Endothelial cell of umbilical vein (primary cell): ENCODE measurements at regions not wholly inside any gene's neighbourhood (a gene's known extent, or its start where the extent isn't known, plus 50 kb on each side); places are given as distances from the start of the nearest gene placed in this dataset.

Experiments
- BruUV-seq: library from RNA; stranded (reverse); fragments of 400-500 nt; replicated peaks from 2 replicates; lab custom pipeline; 2021; lab: Mats Ljungman, UMichigan
- CTCF ChIA-PET: fragments of 300-600, 350-600 bp; sonication (Branson Sonifier 250); formaldehyde crosslinking; loops from one replicate; lab custom pipeline; 2021; ENCODE audit warnings: antibody characterized with exemption, inconsistent platforms; lab: Charles Lee
- POLR2A ChIA-PET: fragments of 300-600, 350-600 bp; sonication (Branson Sonifier 250); formaldehyde crosslinking; loops from one replicate; lab custom pipeline; 2021; ENCODE audit warnings: antibody characterized with exemption, inconsistent platforms; lab: Charles Lee
- DNase-seq: peaks from one replicate; pipeline ENCODE4 v3.0.0-alpha.2; 2011; ENCODE audit warnings: low read depth, low spot score
- FAIRE-seq: peaks from 2 replicates; lab custom pipeline; 2011; peaks lifted over from hg19 to GRCh38; lab: Jason Lieb, UNC
- H2AFZ ChIP-seq: 2 replicates; pipeline ENCODE4 v1.6.0; 2012; ENCODE audit warnings: low read depth, low read length, control low read depth, inconsistent platforms
- H3K27ac ChIP-seq: 2 replicates; pipeline ENCODE4 v1.5.1; 2011; ENCODE audit warnings: low read depth, mild to moderate bottlenecking, control low read depth, low read length, moderate library complexity; ENCODE audit not compliant: insufficient read depth
- H3K27me3 ChIP-seq, 2 experiments: 2 replicates each; pipeline versions ENCODE4 v1.6.0 to v1.6.1; 2011; ENCODE audit warnings: low read length in 2 of 2, mixed read lengths in 1 of 2; ENCODE audit not compliant: control insufficient read depth in 2 of 2, insufficient read depth in 2 of 2
- H3K36me3 ChIP-seq, 2 experiments: 2 replicates in 1 of 2; 3 replicates in 1 of 2; pipeline ENCODE4 v1.5.1; 2011; ENCODE audit warnings: low read length in 2 of 2, mild to moderate bottlenecking in 1 of 2, moderate library complexity in 1 of 2; ENCODE audit not compliant: control insufficient read depth in 2 of 2, insufficient read depth in 2 of 2; ENCODE audit errors: extremely low read depth in 1 of 2
- H3K4me1 ChIP-seq: 3 replicates; pipeline ENCODE4 v1.5.1; 2011; ENCODE audit warnings: mild to moderate bottlenecking, low read length; ENCODE audit not compliant: control insufficient read depth, insufficient read depth; ENCODE audit errors: extremely low read depth
- H3K4me2 ChIP-seq: 2 replicates; pipeline ENCODE4 v1.6.1; 2011; ENCODE audit warnings: low read length, control low read depth, mixed read lengths; ENCODE audit not compliant: insufficient read depth
- H3K4me3 ChIP-seq, 3 experiments: fragments of 200-600 bp in 1 of 3; sonication (generic), shearing (Covaris generic) in 1 of 3; replicated peaks in 1 of 3; 2 replicates each; pipeline ENCODE4 v1.5.1; 2011 to 2016; ENCODE audit warnings: control low read depth in 3 of 3, low read length in 3 of 3, mild to moderate bottlenecking in 2 of 3, inconsistent platforms in 1 of 3, low read depth in 1 of 3, moderate library complexity in 1 of 3; ENCODE audit not compliant: insufficient read depth in 1 of 3
- H3K79me2 ChIP-seq: 2 replicates; pipeline ENCODE4 v1.6.0; 2012; ENCODE audit warnings: low read length, inconsistent platforms; ENCODE audit not compliant: control insufficient read depth, insufficient read depth
- H3K9ac ChIP-seq: replicated peaks from 2 replicates; pipeline ENCODE3; 2011; ENCODE audit warnings: low read length, control low read depth; ENCODE audit not compliant: insufficient read depth; ENCODE audit errors: extremely low read depth
- H3K9me1 ChIP-seq: replicated peaks from 3 replicates; pipeline ENCODE4 v1.6.0; 2011; ENCODE audit warnings: mild to moderate bottlenecking, low read length; ENCODE audit not compliant: control insufficient read depth, insufficient read depth; ENCODE audit errors: extremely low read depth
- H3K9me3 ChIP-seq: replicated peaks from 2 replicates; pipeline ENCODE4 v1.5.1; 2012; ENCODE audit warnings: low read length, inconsistent platforms; ENCODE audit not compliant: control insufficient read depth, insufficient read depth
- H4K20me1 ChIP-seq: replicated peaks from 2 replicates; pipeline ENCODE3; 2011; ENCODE audit warnings: mild to moderate bottlenecking, low read length; ENCODE audit not compliant: control insufficient read depth, insufficient read depth; ENCODE audit errors: extremely low read depth
- EZH2 ChIP-seq: IDR thresholded peaks from 2 replicates; pipeline ENCODE4 v1.6.1; 2012; ENCODE audit warnings: borderline replicate concordance, low read depth, mild to moderate bottlenecking, moderate library complexity, low read length, inconsistent platforms; ENCODE audit not compliant: severe bottlenecking
- FOS ChIP-seq: IDR thresholded peaks from 2 replicates; pipeline ENCODE4 v1.6.1; 2011; ENCODE audit warnings: mild to moderate bottlenecking, low read length, moderate library complexity, borderline replicate concordance; ENCODE audit not compliant: insufficient read depth
- GATA2 ChIP-seq: IDR thresholded peaks from 2 replicates; pipeline ENCODE4 v1.7.0; 2011; ENCODE audit warnings: low read depth, mild to moderate bottlenecking, moderate library complexity, mixed read lengths, low read length; ENCODE audit not compliant: insufficient read length, insufficient read depth
- JUN ChIP-seq: IDR thresholded peaks from 2 replicates; pipeline ENCODE4 v1.6.1; 2011; ENCODE audit warnings: borderline replicate concordance, low read depth; ENCODE audit not compliant: insufficient read length, insufficient read depth
- MYC ChIP-seq: IDR thresholded peaks from one replicate; pipeline ENCODE4 v1.6.1; 2011; ENCODE audit warnings: mild to moderate bottlenecking, low read depth, low read length
- POLR2A ChIP-seq: IDR thresholded peaks from 2 replicates; pipeline ENCODE4 v1.6.1; 2012; ENCODE audit warnings: low read depth, mild to moderate bottlenecking, control low read depth, low read length
- POLR2AphosphoS5 ChIP-seq: IDR thresholded peaks from 2 replicates; pipeline ENCODE4 v1.6.1; 2012; ENCODE audit warnings: low read depth, mild to moderate bottlenecking, control low read depth, low read length, moderate library complexity; ENCODE audit not compliant: insufficient read depth
- dilution Hi-C: fragments of 300-500 bp; cut with MboI; formaldehyde crosslinking; loops from one replicate; pipeline ENCODE4 v1.15.0; 2019; ENCODE audit warnings: low sequenced_read_pairs; ENCODE audit not compliant: extremely low pct_ligation_motif_present
- intact Hi-C: fragments of 100-400 bp; cut with micrococcal nuclease; formaldehyde crosslinking; loops from one replicate; pipeline ENCODE4 v1.10.0; 2022
- TF ChIP-seq, protein P1 (sequence below): IDR thresholded peaks from 2 replicates; pipeline ENCODE4 v1.6.1; 2011; ENCODE audit not compliant: insufficient read depth, insufficient read length
- TF ChIP-seq, protein P2 (sequence below), 2 donors: IDR thresholded peaks; 1 replicate in 1 of 2; 2 replicates in 1 of 2; pipeline ENCODE4 v1.5.1; 2011; ENCODE audit warnings: low read length in 2 of 2, mild to moderate bottlenecking in 2 of 2, moderate library complexity in 2 of 2, control low read depth in 1 of 2, inconsistent platforms in 1 of 2, low read depth in 1 of 2; ENCODE audit not compliant: insufficient read depth in 1 of 2; ENCODE audit errors: extremely low read depth in 1 of 2

DNA sequence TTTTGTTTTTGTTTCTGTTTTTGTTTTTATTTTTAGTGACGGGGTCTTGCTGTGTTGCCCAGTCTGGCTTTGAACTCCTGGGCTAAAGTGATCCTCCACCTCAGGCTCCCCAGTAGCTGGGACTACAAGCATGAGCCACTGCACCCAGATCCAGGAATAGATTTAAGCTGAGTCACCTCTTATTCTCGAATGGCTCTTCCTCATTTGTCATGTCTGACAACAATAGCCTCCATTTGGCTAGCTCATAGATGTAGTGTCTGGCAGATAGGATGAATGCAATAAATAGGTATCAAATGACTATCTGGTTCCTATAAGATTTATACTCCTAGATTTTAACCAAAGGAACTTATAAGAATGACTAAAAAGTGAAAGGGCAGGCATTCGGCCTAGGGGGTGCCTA lies 172.9 kb downstream of the TMEM26 start:
- peaks cover 8% of the 10 kb centered on the region for H3K4me1 ChIP-seq
- H3K9me3 ChIP-seq = no peaks in the 10 kb centered on the region
- no peak overlapping the region for H3K4me2 ChIP-seq
- POLR2A ChIA-PET = no interaction called here
- H3K9me1 ChIP-seq = no peaks in the 10 kb centered on the region
- intact Hi-C loops (loop anchor here (5.0 to 10.0 kb wide), 2 partner anchors 256 to 833 kb away; no protein-coding TSS in a partner anchor), dilution Hi-C loops (no loop called here)
- peak; percentile 50 for TF ChIP-seq FOS
- TF ChIP-seq, protein P1, sequence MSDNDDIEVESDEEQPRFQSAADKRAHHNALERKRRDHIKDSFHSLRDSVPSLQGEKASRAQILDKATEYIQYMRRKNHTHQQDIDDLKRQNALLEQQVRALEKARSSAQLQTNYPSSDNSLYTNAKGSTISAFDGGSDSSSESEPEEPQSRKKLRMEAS = no peak
- no peak for TF ChIP-seq MYC
- TF ChIP-seq, protein P2, sequence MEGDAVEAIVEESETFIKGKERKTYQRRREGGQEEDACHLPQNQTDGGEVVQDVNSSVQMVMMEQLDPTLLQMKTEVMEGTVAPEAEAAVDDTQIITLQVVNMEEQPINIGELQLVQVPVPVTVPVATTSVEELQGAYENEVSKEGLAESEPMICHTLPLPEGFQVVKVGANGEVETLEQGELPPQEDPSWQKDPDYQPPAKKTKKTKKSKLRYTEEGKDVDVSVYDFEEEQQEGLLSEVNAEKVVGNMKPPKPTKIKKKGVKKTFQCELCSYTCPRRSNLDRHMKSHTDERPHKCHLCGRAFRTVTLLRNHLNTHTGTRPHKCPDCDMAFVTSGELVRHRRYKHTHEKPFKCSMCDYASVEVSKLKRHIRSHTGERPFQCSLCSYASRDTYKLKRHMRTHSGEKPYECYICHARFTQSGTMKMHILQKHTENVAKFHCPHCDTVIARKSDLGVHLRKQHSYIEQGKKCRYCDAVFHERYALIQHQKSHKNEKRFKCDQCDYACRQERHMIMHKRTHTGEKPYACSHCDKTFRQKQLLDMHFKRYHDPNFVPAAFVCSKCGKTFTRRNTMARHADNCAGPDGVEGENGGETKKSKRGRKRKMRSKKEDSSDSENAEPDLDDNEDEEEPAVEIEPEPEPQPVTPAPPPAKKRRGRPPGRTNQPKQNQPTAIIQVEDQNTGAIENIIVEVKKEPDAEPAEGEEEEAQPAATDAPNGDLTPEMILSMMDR (IDR thresholded peaks at IDR 0.05; ENCODE audit: extremely low read depth in 1 of 2, insufficient read depth in 1 of 2, low read depth in 1 of 2, low read length in 2 of 2) = no peak
- peak; percentile 14 for TF ChIP-seq JUN
- H3K27ac ChIP-seq = no peak overlapping the region
- no peaks in the 10 kb centered on the region for H4K20me1 ChIP-seq
- H2AFZ ChIP-seq = no peak overlapping the region
- no peaks in the 10 kb centered on the region for H3K36me3 ChIP-seq
- peak; percentile 6 for DNase-seq
- CTCF ChIA-PET = interaction anchor here (0.9 kb wide), 1 partner anchor 139 kb away, joined by 3 read pairs; no protein-coding TSS in a partner anchor
- H3K9ac ChIP-seq = no peak overlapping the region
- H3K79me2 ChIP-seq = no peaks in the 10 kb centered on the region
- no peaks in the 10 kb centered on the region for H3K27me3 ChIP-seq
- no TSS peak for BruUV-seq
- no peak overlapping the region for H3K4me3 ChIP-seq
- FAIRE-seq = no peak

DNA sequence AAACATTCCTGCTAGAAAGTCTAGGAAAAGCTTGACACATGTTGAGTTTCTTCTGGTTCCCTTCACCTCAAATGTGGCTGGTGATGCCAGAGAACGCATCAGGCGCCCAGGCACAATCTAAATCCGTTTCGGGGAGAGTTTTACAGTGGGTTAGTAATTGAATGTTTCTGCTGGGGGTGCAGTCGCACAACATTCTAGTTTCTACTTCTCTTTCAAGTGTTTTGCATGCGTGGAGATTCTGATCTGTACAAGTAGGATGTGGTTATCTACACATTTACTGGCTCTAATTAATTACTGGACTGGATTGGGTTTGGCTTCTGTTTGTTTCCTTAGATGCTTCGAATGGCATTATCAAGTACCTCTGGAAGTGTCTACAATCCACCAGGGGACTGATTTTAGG lies 173.8 kb downstream of the TMEM26 start:
- DNase-seq = no peak
- Histone ChIP-seq H3K4me3 (no peak overlapping the region), H3K79me2 (no peaks in the 10 kb centered on the region), H3K27me3 (no peaks in the 10 kb centered on the region), H3K27ac (no peak overlapping the region), H3K36me3 (no peaks in the 10 kb centered on the region), H3K9ac (no peak overlapping the region), H3K9me3 (no peaks in the 10 kb centered on the region), H4K20me1 (no peaks in the 10 kb centered on the region), H3K4me2 (no peak overlapping the region), H3K9me1 (no peaks in the 10 kb centered on the region), H3K4me1 (peaks cover 8% of the 10 kb centered on the region), H2AFZ (no peak overlapping the region)
- BruUV-seq = no TSS peak
- POLR2A ChIA-PET = no interaction called here
- dilution Hi-C loops (no loop called here), intact Hi-C loops (no loop called here)
- no peak for FAIRE-seq
- no peak for TF ChIP-seq POLR2A
- no peak for TF ChIP-seq EZH2
- TF ChIP-seq, protein P1 = no peak
- TF ChIP-seq POLR2AphosphoS5 = no peak
- no peak for TF ChIP-seq MYC
- no peak for TF ChIP-seq JUN
- no peak for TF ChIP-seq GATA2
- TF ChIP-seq, protein P2 (IDR thresholded peaks at IDR 0.05; ENCODE audit: extremely low read depth in 1 of 2, insufficient read depth in 1 of 2, low read depth in 1 of 2, low read length in 2 of 2) = no peak
- no peak for TF ChIP-seq FOS
- CTCF ChIA-PET = no interaction called here
